ENCODE measurements at regions not wholly inside any gene's neighbourhood (a gene's known extent, or its start where the extent isn't known, plus 50 kb on each side); places are given as distances from the start of the nearest gene placed in this dataset.

- no peak overlapping the region for H2AFZ ChIP-seq (ENCODE audit: low read depth, low read length, poor library complexity, severe bottlenecking)
- H3K4me1 ChIP-seq (ENCODE audit: control insufficient read depth in 1 of 2, insufficient read depth in 2 of 2, low read length in 2 of 2), result no peaks in the 10 kb centered on the region
- ATAC-seq (no peak), DNase-seq (ENCODE audit: low read depth, low spot score) (no peak)
- CTCF ChIA-PET, result no interaction called here
- H3K4me2 ChIP-seq (ENCODE audit: low read length), result no peak overlapping the region
- H3K27ac ChIP-seq (ENCODE audit: low read depth, low read length), result no peak overlapping the region
- BruUV-seq (replicated peaks), result no TSS peak
- no peaks in the 10 kb centered on the region for H3K36me3 ChIP-seq (ENCODE audit: control insufficient read depth in 1 of 2, insufficient read depth in 2 of 2, low read length in 2 of 2)
- H3K9ac ChIP-seq (ENCODE audit: low read length), result no peak overlapping the region
- TF ChIP-seq ATF3 (IDR thresholded peaks at IDR 0.05) (no peak), SP1 (IDR thresholded peaks at IDR 0.05; ENCODE audit: low read depth) (no peak), JUND (IDR thresholded peaks at IDR 0.05) (no peak), TCF7L2 (IDR thresholded peaks at IDR 0.05; ENCODE audit: borderline replicate concordance, extremely low read depth, insufficient read depth, insufficient read length) (no peak), ELF1 (IDR thresholded peaks at IDR 0.05; ENCODE audit: borderline replicate concordance, low read depth) (no peak), RAD21 (IDR thresholded peaks at IDR 0.05; ENCODE audit: low read depth) (no peak), POLR2AphosphoS5 (IDR thresholded peaks at IDR 0.05; ENCODE audit: low read depth, low read length) (no peak), EZH2phosphoT487 (IDR thresholded peaks at IDR 0.05; ENCODE audit: borderline replicate concordance) (no peak)
- POLR2A ChIA-PET, result no interaction called here
- no peaks in the 10 kb centered on the region for H4K20me1 ChIP-seq (ENCODE audit: insufficient read depth)
- no peaks in the 10 kb centered on the region for H3K79me2 ChIP-seq (ENCODE audit: insufficient read depth, low read length)
- no peaks in the 10 kb centered on the region for H3K9me3 ChIP-seq (ENCODE audit: control insufficient read depth in 1 of 2, insufficient read depth in 1 of 2, low read depth in 1 of 2, low read length in 2 of 2)
- intact Hi-C loops (cut with micrococcal nuclease), result no loop called here
- RAD21 ChIA-PET (ENCODE audit: low non-redundant PET in 1 of 2, low total read pairs in 2 of 2, uncharacterized antibody in 2 of 2, unreplicated experiment in 2 of 2), result no interaction called here
- no peaks in the 10 kb centered on the region for H3K9me2 ChIP-seq (ENCODE audit: insufficient read depth)
- H3K27me3 ChIP-seq (ENCODE audit: insufficient read depth, low read length), result no peaks in the 10 kb centered on the region
- no peak overlapping the region for H3K4me3 ChIP-seq (replicated peaks in 1 of 2; ENCODE audit: low read depth in 1 of 2, low read length in 2 of 2)
These were observed 1793.0 kb upstream of the ACO1 start for GRCh38 chr9:30591461-30591860.

- H3K9me2 ChIP-seq (ENCODE audit: insufficient read depth), result no peaks in the 10 kb centered on the region
- BruUV-seq (replicated peaks), result no TSS peak
- no peaks in the 10 kb centered on the region for H3K79me2 ChIP-seq (ENCODE audit: insufficient read depth, low read length)
- no peaks in the 10 kb centered on the region for H3K4me1 ChIP-seq (ENCODE audit: control insufficient read depth in 1 of 2, insufficient read depth in 2 of 2, low read length in 2 of 2)
- DNase-seq (ENCODE audit: low read depth, low spot score), result no peak
- no peak overlapping the region for H2AFZ ChIP-seq (ENCODE audit: low read depth, low read length, poor library complexity, severe bottlenecking)
- POLR2A ChIA-PET, result no interaction called here
- H3K4me3 ChIP-seq (replicated peaks in 1 of 2; ENCODE audit: low read depth in 1 of 2, low read length in 2 of 2), result no peak overlapping the region
- H3K27me3 ChIP-seq (ENCODE audit: insufficient read depth, low read length), result no peaks in the 10 kb centered on the region
- H3K9ac ChIP-seq (ENCODE audit: low read length), result no peak overlapping the region
- ATAC-seq, result no peak
- H3K9me3 ChIP-seq (ENCODE audit: control insufficient read depth in 1 of 2, insufficient read depth in 1 of 2, low read depth in 1 of 2, low read length in 2 of 2), result no peaks in the 10 kb centered on the region
- H3K36me3 ChIP-seq (ENCODE audit: control insufficient read depth in 1 of 2, insufficient read depth in 2 of 2, low read length in 2 of 2), result no peaks in the 10 kb centered on the region
- no peak overlapping the region for H3K4me2 ChIP-seq (ENCODE audit: low read length)
- H4K20me1 ChIP-seq (ENCODE audit: insufficient read depth), result no peaks in the 10 kb centered on the region
- intact Hi-C loops (cut with micrococcal nuclease), result no loop called here
- CTCF ChIA-PET, result no interaction called here
- RAD21 ChIA-PET (ENCODE audit: low non-redundant PET in 1 of 2, low total read pairs in 2 of 2, uncharacterized antibody in 2 of 2, unreplicated experiment in 2 of 2), result no interaction called here
- H3K27ac ChIP-seq (ENCODE audit: low read depth, low read length), result no peak overlapping the region
- TF ChIP-seq SIN3A (IDR thresholded peaks at IDR 0.05; ENCODE audit: low read depth), result no peak
- no peak for TF ChIP-seq ATF3 (IDR thresholded peaks at IDR 0.05)
- no peak for TF ChIP-seq REST (IDR thresholded peaks at IDR 0.05; ENCODE audit: low read depth)
- no peak for TF ChIP-seq ELF1 (IDR thresholded peaks at IDR 0.05; ENCODE audit: borderline replicate concordance, low read depth)
- TF ChIP-seq CEBPB (IDR thresholded peaks at IDR 0.05; ENCODE audit: low read depth), result no peak
- no peak for TF ChIP-seq CTCF (IDR thresholded peaks at IDR 0.05 in 2 of 3, conservative IDR thresholded peaks at IDR 0.05 in 1 of 3; ENCODE audit: borderline replicate concordance in 1 of 3, insufficient read depth in 1 of 3, low read depth in 2 of 3, low read length in 2 of 3)
- no peak for TF ChIP-seq TCF7L2 (IDR thresholded peaks at IDR 0.05; ENCODE audit: borderline replicate concordance, extremely low read depth, insufficient read depth, insufficient read length)
- TF ChIP-seq RAD21 (IDR thresholded peaks at IDR 0.05; ENCODE audit: low read depth), result no peak
- TF ChIP-seq YY1 (IDR thresholded peaks at IDR 0.05; ENCODE audit: extremely low read depth, insufficient replicate concordance, low read depth, low read length), result no peak
- no peak for TF ChIP-seq JUND (IDR thresholded peaks at IDR 0.05)
- TF ChIP-seq SP1 (IDR thresholded peaks at IDR 0.05; ENCODE audit: low read depth), result no peak
- TF ChIP-seq POLR2AphosphoS5 (IDR thresholded peaks at IDR 0.05; ENCODE audit: low read depth, low read length), result no peak
- no peak for TF ChIP-seq FOSL1 (IDR thresholded peaks at IDR 0.05; ENCODE audit: low read depth)
These were observed 1786.8 kb upstream of the ACO1 start for GRCh38 chr9:30597608-30598007.
